Fibroblast of mammary gland (primary cell): ENCODE measurements at regions not wholly inside any gene's neighbourhood (a gene's known extent, or its start where the extent isn't known, plus 50 kb on each side); places are given as distances from the start of the nearest gene placed in this dataset.
"Not testable (repeated sequence)": the region's sequence is repeated elsewhere in the genome, so short reads cannot be mapped to it uniquely, and the experiment has no call there.

Experiments
- DNase-seq: peaks from one replicate; pipeline ENCODE4 v3.0.0-alpha.2; 2010; ENCODE audit warnings: low read depth
- H3K4me3 ChIP-seq: 2 replicates; pipeline ENCODE4 v1.5.1; 2011; ENCODE audit warnings: low read depth, mild to moderate bottlenecking, low read length, moderate library complexity; ENCODE audit not compliant: control insufficient read depth
- CTCF ChIP-seq: conservative IDR thresholded peaks from 2 replicates; pipeline ENCODE4 v1.5.1; 2011; ENCODE audit warnings: low read depth, low read length, inconsistent platforms; ENCODE audit not compliant: control insufficient read depth, insufficient read depth

DNA sequence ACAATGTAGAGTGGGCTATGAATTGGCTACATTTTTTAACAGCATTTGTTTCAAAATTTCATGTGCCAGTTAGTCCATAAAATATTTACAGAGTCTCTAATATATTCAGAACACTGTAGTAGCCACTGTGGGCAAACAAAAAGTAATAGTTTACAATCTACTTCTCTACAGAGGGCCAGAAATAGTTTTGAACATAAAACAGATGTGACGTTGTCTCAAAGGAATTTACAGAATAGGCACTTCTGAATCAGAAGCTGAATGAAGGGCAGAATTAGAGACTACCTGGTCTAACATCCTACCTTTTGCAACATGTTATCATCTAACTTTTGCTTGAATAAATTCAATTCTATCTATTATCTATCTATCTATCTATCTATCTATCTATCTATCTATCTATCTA, 811.9 kb upstream of the EPHA5 start:
- no peak for TF ChIP-seq CTCF
- no peak for DNase-seq
- H3K4me3 ChIP-seq = no peak overlapping the region

GRCh38 chr4:66475596-66475995, 805.3 kb upstream of the EPHA5 start:
- no peak overlapping the region for H3K4me3 ChIP-seq
- no peak for TF ChIP-seq CTCF
- DNase-seq = no peak

- H3K4me3 ChIP-seq = no peak overlapping the region
- no peak for TF ChIP-seq CTCF
- DNase-seq = peak; percentile 1
Measured at GRCh38 chr4:66465111-66465510, 794.8 kb upstream of the EPHA5 start.

GRCh38 chr4:66462890-66463289, 792.6 kb upstream of the EPHA5 start:
- not testable (repeated sequence) for DNase-seq, H3K4me3 ChIP-seq

GRCh38 chr4:66451741-66452140, 781.5 kb upstream of the EPHA5 start:
- DNase-seq = no peak
- no peak for TF ChIP-seq CTCF

GRCh38 chr4:66443008-66443407, 772.7 kb upstream of the EPHA5 start:
- no peak for DNase-seq
- no peak for TF ChIP-seq CTCF
- H3K4me3 ChIP-seq = no peak overlapping the region

More at GRCh38 chr4:66451741-66452140, 781.5 kb upstream of the EPHA5 start:
- no peak overlapping the region for H3K4me3 ChIP-seq

DNA sequence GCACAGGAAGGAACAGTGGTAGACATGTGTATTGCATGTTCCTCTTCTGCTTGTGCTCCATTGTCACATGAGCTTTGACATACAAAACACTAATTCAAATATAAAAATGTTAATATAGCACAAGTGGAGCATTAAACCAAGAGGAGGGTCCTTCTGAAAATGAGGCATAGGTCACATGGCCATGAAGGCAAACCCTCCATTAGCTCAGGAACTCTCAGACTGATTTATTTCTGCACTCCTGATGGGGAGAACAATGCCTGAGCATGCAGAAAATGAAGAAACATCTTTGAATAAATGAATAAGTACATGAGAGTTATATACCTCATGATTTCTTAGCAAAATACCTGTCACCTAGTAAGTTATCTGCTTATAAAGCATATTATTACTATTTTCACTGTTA, 769.2 kb upstream of the EPHA5 start:
- TF ChIP-seq CTCF = no peak
- DNase-seq = no peak
- H3K4me3 ChIP-seq = no peak overlapping the region
